GM21423 (cell line): ENCODE measurements at regions not wholly inside any gene's neighbourhood (a gene's known extent, or its start where the extent isn't known, plus 50 kb on each side); places are given as distances from the start of the nearest gene placed in this dataset.

ENCODE experiments used
- ATAC-seq: cut with Tn5 transposase; IDR thresholded peaks from one replicate; pipeline ENCODE4 v1.9.1; 2021; ENCODE audit warnings: mild to moderate bottlenecking, moderate library complexity; ENCODE audit not compliant: unreplicated experiment

- no peak for ATAC-seq
Observed at GRCh38 chr9:99573085-99573484, 248.6 kb upstream of the NR4A3 start.

- no peak for ATAC-seq
Observed at GRCh38 chr9:99573886-99574285, 247.8 kb upstream of the NR4A3 start.

GRCh38 chr9:99576002-99576401 is 245.7 kb upstream of the NR4A3 start:
- no peak for ATAC-seq

- no peak for ATAC-seq
Observed at GRCh38 chr9:99576876-99577275, 244.8 kb upstream of the NR4A3 start.

- ATAC-seq = no peak
Observed at GRCh38 chr9:99577351-99577750, 244.3 kb upstream of the NR4A3 start.

GRCh38 chr9:99578666-99579065 is 243.0 kb upstream of the NR4A3 start:
- ATAC-seq = no peak

GRCh38 chr9:99579964-99580363 is 241.7 kb upstream of the NR4A3 start:
- no peak for ATAC-seq

GRCh38 chr9:99582814-99583213 is 238.9 kb upstream of the NR4A3 start:
- no peak for ATAC-seq

- ATAC-seq = no peak
Observed at GRCh38 chr9:99588299-99588698, 233.4 kb upstream of the NR4A3 start.

- no peak for ATAC-seq
Observed at GRCh38 chr9:99588747-99589146, 232.9 kb upstream of the NR4A3 start.

GRCh38 chr9:99590410-99590809 is 231.3 kb upstream of the NR4A3 start:
- ATAC-seq = no peak

GRCh38 chr9:99590840-99591239 is 230.8 kb upstream of the NR4A3 start:
- ATAC-seq = no peak

GRCh38 chr9:99591770-99592169 is 229.9 kb upstream of the NR4A3 start:
- ATAC-seq = no peak

- no peak for ATAC-seq
Observed at GRCh38 chr9:99592834-99593574, 228.7 kb upstream of the NR4A3 start.

- ATAC-seq = no peak
Observed at GRCh38 chr9:99593610-99594009, 228.1 kb upstream of the NR4A3 start.

GRCh38 chr9:99594056-99594780 is 227.5 kb upstream of the NR4A3 start:
- ATAC-seq = no peak

- peak; percentile 60 for ATAC-seq
Observed at GRCh38 chr9:99595796-99596195, 225.9 kb upstream of the NR4A3 start.

GRCh38 chr9:99601571-99602111 is 220.0 kb upstream of the NR4A3 start:
- ATAC-seq = no peak

- no peak for ATAC-seq
Observed at GRCh38 chr9:99602854-99603253, 218.8 kb upstream of the NR4A3 start.

- no peak for ATAC-seq
Observed at GRCh38 chr9:99605016-99605743, 216.5 kb upstream of the NR4A3 start.

- ATAC-seq = no peak
Observed at GRCh38 chr9:99606296-99606695, 215.4 kb upstream of the NR4A3 start.

GRCh38 chr9:99606957-99607356 is 214.7 kb upstream of the NR4A3 start:
- ATAC-seq = no peak
